Activated T-cell treated with anti-CD3 and anti-CD28 coated beads for 1 hour (primary cell): ENCODE measurements at regions not wholly inside any gene's neighbourhood (a gene's known extent, or its start where the extent isn't known, plus 50 kb on each side); places are given as distances from the start of the nearest gene placed in this dataset.

ENCODE experiments used
- DNase-seq: peaks from one replicate; pipeline ENCODE4 v3.0.0-alpha.2; 2020; ENCODE audit warnings: low read depth

- DNase-seq, result no peak
These were observed 408.0 kb upstream of the KAZN start for GRCh38 chr1:14190508-14190907.

DNA sequence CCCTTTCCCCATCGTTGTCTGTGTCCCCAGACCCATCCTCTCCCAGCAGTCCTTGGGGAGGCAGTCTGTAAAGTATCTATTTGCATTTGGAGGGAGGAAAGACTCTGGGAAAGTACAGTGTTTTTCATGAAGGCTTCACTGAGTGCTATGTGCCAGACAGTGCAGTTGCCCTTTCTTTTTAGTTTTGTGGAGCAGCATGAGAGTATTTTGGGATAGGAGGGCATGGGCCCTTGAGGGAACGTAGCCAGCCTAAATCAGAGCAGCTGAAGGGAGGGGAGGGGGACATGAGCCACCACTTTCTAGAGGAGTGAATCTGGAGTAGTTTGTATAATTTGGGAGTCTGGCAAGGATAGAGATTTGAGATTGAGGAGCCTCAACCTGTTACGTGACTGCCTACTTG is 404.0 kb upstream of the KAZN start:
- DNase-seq, result no peak

DNA sequence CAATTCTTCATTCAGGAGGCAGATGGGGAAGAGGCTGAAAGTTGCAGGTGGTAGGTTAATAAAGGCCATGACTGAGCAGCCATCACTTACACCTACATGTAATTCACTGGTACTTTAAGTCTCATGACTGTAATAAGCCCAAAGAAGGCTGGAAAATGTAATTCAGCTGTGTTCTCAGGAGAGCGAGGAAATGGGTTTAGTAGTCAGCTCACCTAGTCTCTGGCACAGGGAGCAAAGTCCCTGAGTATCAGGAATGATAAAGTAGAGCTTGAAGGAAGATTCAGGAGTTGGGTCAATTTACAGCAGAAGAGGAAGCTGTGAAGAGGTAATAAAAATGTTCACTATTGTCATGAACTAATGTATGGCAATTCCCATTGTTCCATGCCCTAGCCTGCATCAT is 393.4 kb upstream of the KAZN start:
- DNase-seq, result no peak

DNA sequence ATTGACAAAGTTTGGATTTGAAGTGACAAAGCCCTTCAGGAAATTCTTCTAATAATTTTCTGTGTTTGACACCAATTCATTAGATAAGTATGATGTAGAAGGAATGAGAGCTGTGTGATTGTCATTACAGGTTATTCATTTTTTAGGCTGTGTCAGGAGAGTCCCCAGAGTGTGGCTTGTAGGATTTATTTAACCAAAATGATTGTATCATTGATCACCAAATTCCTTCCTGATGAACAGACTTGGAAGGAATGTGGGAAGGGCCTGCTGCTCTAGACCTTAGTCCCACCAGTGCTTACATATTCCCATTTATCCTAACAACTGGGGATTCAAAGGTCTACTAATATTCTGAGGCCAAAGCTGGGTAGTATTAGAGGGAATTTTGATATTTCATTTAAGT is 383.3 kb upstream of the KAZN start:
- DNase-seq, result no peak

GRCh38 chr1:14217384-14217783 is 381.1 kb upstream of the KAZN start:
- DNase-seq, result no peak

GRCh38 chr1:14220324-14220723 is 378.2 kb upstream of the KAZN start:
- DNase-seq, result no peak

DNA sequence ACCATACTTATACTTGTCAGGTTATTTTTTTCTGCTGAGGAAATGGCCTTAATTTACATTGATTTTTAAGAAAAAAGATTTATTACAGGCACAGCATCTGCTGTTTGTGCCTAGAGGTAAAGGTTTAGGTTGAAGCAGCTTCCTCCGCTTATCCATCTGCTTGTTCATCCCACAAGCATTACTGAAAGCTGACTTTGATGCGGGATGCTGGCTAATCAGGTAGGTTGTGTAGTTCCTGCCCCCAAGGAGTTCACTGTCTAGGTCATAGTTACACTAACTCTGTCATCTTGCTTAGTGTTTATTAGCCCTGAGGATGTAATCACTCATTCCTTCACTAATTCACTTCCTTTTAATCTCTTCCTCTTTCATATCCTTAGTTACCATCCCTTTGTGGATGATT is 377.7 kb upstream of the KAZN start:
- DNase-seq, result no peak

GRCh38 chr1:14222086-14222485 is 376.4 kb upstream of the KAZN start:
- no peak for DNase-seq

- DNase-seq, result no peak
These were observed 369.8 kb upstream of the KAZN start for GRCh38 chr1:14228677-14229076.

DNA sequence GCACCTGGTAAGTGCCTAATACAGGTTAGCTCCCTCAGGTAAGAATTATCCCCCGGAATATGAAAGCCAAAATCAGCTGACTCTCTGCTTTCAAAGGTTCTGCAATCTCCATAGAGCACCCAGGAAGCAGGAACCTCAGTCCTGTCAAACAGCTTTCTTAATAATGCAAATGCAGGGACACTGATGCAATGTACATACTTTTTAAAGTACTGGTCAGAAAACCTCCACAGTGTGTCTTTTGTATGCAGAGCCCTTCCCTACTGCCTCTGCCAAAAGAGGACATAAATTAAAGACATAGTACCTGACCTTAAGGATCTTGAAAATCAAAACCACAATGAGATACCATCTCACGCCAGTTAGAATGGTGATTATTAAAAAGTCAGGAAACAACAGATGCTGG is 365.0 kb upstream of the KAZN start:
- DNase-seq, result no peak

DNA sequence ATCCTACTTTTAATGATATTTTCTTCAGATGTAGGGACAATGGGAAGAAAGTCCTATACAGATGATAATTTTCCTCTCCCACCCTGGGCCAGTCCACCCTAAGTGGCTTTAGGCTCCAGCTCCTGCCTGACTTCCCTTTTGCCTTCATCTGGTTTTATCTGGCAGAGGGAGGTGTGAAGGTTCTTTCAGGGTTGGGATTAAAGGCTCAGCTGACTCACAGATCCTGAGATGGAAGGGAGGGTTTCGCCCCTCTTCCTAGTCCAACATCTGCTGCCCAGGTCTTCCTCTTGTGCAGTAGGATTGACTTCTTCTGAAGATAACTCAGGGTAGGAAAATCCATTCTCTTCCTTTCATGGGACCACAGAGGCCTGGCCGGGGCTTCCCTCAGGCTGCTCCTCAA is 362.4 kb upstream of the KAZN start:
- no peak for DNase-seq

GRCh38 chr1:14238472-14239307 is 359.8 kb upstream of the KAZN start:
- no peak for DNase-seq

DNA sequence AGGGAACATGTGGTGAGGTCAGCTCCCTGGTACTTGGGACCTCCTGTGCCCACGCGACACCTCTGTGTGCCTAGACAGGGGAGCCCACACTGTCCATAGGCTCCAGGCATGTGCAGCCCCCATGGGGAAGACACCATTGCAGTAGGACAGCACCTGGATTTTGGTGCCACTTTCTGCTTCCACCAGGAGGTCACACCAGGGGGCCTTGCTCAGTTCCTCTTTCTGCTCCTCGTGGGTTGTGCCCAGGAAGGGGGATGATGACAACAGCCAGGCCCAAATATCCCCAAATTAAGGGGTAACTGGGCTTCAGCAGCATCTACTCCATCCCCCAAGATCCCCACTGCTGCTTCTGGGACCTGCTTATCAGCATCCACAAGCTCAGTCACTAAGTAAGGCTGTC is 358.2 kb upstream of the KAZN start:
- no peak for DNase-seq

- DNase-seq, result no peak
These were observed 356.4 kb upstream of the KAZN start for GRCh38 chr1:14242123-14242522.

- DNase-seq, result no peak
These were observed 355.6 kb upstream of the KAZN start for GRCh38 chr1:14242870-14243269.

DNA sequence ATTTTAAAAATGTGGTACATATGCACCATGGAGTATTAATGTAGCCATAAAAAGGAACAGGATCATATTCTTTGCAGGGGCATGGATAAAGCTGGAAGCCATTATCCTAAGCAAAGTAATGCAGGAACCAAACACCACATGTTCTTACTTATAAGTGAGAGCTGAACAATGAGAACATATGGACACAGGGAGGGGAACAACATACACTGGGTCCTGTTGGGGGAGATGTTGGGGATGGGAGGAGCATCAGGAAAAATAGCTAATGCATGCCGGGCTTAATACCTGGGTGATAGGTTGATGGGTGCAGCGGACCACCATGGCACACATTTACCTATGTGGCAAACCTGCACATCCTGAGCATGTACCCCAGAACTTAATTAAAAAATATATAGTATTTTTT is 352.5 kb upstream of the KAZN start:
- no peak for DNase-seq

DNA sequence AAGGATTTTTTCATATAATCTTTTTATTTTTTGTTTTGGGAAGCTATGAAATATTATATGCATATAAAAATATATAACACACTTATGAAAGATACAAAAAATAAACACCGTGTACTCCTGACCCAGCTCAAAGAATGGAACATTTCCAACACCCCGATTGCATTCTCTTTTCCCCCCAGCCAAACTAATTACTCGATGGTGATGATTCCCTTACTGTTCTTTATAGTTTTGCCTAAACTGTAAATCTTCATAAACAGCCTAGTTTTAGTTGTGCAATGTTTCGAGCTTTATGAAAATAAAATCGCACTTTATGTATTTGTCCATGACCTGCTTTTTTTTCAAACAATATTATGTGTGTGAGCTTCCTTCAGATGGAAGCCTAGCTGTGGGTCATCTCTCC is 352.0 kb upstream of the KAZN start:
- DNase-seq, result no peak

- no peak for DNase-seq
These were observed 350.8 kb upstream of the KAZN start for GRCh38 chr1:14247666-14248065.

DNA sequence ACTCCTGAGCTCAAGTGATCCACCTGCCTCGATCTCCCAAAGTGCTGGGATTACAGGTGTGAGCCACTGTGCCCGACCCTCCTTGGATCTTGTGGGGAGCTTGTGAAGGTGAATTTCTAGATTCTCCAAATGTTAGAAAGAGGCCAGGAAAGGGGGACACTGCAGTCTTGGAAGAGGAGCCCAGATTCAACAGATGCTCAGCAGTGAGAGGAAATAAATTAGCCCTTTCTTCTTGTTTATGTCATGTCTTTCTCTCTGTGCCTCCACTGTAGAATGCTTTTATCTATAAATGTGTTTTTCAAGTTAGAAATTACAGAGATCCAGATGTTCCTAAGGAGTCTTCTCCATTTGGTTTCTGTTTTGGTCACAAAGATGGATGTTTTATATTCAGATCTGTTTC is 346.6 kb upstream of the KAZN start:
- no peak for DNase-seq

DNA sequence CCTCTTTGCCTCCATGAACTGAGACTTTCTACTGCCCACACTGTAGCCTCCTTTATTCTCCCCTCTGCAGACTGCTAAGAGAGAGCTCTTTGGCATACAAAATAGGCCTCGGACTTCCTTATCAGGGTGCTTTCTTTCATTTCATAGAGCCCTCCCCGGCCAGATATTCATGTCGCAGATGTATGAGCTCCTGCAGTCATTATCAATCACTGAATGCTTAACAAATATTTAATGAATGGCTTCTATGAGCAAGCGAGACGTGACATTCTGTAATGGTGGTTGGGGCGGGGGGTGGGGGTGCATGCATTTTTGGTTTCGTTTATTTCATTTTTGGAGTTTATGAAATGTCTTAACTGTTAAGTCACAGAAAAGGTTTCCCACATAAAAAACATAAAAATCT is 344.8 kb upstream of the KAZN start:
- DNase-seq, result no peak

GRCh38 chr1:14254251-14254650 is 344.2 kb upstream of the KAZN start:
- no peak for DNase-seq

DNA sequence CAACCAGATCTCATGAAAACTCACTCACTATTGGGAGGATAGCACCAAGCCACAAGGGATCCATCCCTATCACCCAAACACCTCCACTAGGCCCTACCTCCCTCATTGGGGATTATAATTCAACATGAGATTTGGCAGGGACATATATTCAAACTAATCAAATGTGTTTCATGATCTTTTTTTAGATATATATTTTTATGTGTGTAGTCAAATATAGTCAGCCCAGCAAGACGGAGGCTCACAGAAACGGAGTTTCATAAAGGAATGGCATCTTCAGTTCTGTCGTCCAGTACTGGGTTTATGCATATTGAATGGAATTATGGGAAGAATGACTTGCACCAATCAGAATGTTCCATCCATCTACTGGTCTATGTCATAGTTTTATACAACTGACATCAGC is 343.3 kb upstream of the KAZN start:
- DNase-seq, result no peak

GRCh38 chr1:14255711-14256110 is 342.8 kb upstream of the KAZN start:
- no peak for DNase-seq

DNA sequence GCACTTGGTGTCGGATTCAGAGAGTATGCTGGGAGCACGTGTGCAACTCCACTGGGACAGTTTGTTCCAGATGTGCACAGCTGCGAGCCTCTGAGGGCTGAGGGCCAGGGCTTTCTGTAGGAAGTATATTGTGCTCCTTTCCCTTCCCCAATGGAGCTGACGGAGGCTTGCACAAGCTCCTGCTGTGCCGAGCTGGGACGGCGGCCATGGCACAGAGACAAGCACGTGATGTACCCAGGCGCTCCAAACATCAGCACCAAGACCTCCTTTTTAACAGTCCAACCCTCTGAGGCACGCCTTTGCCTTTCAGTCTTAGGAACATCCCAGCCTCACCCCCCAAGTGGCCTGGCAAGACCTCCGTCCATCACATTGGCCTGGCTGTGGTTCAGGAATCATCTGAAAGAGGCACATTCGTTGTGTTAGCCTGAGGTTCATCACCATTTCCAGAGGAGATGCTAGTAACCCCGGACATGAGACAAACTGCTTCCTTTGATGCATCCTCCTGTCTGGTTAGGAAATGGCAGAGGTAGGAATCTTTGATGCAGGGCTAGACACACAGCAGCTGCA is 339.2 kb upstream of the KAZN start:
- no peak for DNase-seq
